D341Med (cell line): ENCODE measurements at regions not wholly inside any gene's neighbourhood (a gene's known extent, or its start where the extent isn't known, plus 50 kb on each side); places are given as distances from the start of the nearest gene placed in this dataset.
A peak's percentile ranks its signal among the peaks of the same experiment; 100 is the strongest.

ENCODE experiments used
- DNase-seq: peaks from one replicate; pipeline ENCODE4 v3.0.0; 2012; ENCODE audit warnings: low spot score

- DNase-seq = no peak
These were observed 499.0 kb upstream of the SEMA6D start for GRCh38 chr15:47218295-47218694.

GRCh38 chr15:47244361-47244760, 472.9 kb upstream of the SEMA6D start:
- no peak for DNase-seq

GRCh38 chr15:47246317-47246716, 471.0 kb upstream of the SEMA6D start:
- no peak for DNase-seq

- peak; percentile 41 for DNase-seq
These were observed 458.8 kb upstream of the SEMA6D start for GRCh38 chr15:47258521-47258920.

- peak; percentile 52 for DNase-seq
These were observed 451.6 kb upstream of the SEMA6D start for GRCh38 chr15:47265686-47266085.

GRCh38 chr15:47266566-47266965, 450.7 kb upstream of the SEMA6D start:
- no peak for DNase-seq

GRCh38 chr15:47273864-47274263, 443.4 kb upstream of the SEMA6D start:
- no peak for DNase-seq

GRCh38 chr15:47283246-47283645, 434.1 kb upstream of the SEMA6D start:
- no peak for DNase-seq

GRCh38 chr15:47288794-47289193, 428.5 kb upstream of the SEMA6D start:
- DNase-seq = peak; percentile 70

GRCh38 chr15:47289656-47290055, 427.6 kb upstream of the SEMA6D start:
- DNase-seq = no peak

GRCh38 chr15:47291767-47292166, 425.5 kb upstream of the SEMA6D start:
- no peak for DNase-seq

GRCh38 chr15:47292638-47293190, 424.6 kb upstream of the SEMA6D start:
- no peak for DNase-seq

GRCh38 chr15:47293466-47294162, 423.7 kb upstream of the SEMA6D start:
- no peak for DNase-seq

- no peak for DNase-seq
These were observed 422.5 kb upstream of the SEMA6D start for GRCh38 chr15:47294765-47295259.

- no peak for DNase-seq
These were observed 420.4 kb upstream of the SEMA6D start for GRCh38 chr15:47296881-47297280.

GRCh38 chr15:47299846-47300434, 417.4 kb upstream of the SEMA6D start:
- peak; percentile 43 for DNase-seq

GRCh38 chr15:47300596-47300995, 416.7 kb upstream of the SEMA6D start:
- DNase-seq = no peak

- peak; percentile 39 for DNase-seq
These were observed 415.8 kb upstream of the SEMA6D start for GRCh38 chr15:47301481-47301880.

- no peak for DNase-seq
These were observed 412.6 kb upstream of the SEMA6D start for GRCh38 chr15:47304656-47305055.

GRCh38 chr15:47312161-47312560, 405.1 kb upstream of the SEMA6D start:
- no peak for DNase-seq

GRCh38 chr15:47326410-47327333, 390.6 kb upstream of the SEMA6D start:
- no peak for DNase-seq

GRCh38 chr15:47331829-47332393, 385.4 kb upstream of the SEMA6D start:
- no peak for DNase-seq
